GM23338 (cell line): ENCODE measurements at regions not wholly inside any gene's neighbourhood (a gene's known extent, or its start where the extent isn't known, plus 50 kb on each side); places are given as distances from the start of the nearest gene placed in this dataset.

Experiments used
- ATAC-seq: fragments of 200-7000 bp; cut with Tn5 transposase; 3 replicates; pipeline ENCODE4 v1.9.1; 2020
- DNase-seq: peaks from one replicate; pipeline ENCODE4 v3.0.0-alpha.2; 2015; ENCODE audit warnings: low spot score
- H2AFZ ChIP-seq: fragments of 200-600 bp; sonication (generic); 2 replicates; pipeline ENCODE4 v1.8.0; 2016; ENCODE audit warnings: antibody characterized with exemption, mild to moderate bottlenecking, moderate library complexity
- H3F3A ChIP-seq: fragments of 200-600 bp; sonication (generic); replicated peaks from 2 replicates; pipeline ENCODE4 v1.8.0; 2017; ENCODE audit warnings: antibody characterized with exemption, mixed run types, low read depth
- H3K27ac ChIP-seq: fragments of 200-600 bp; sonication (generic); 2 replicates; pipeline ENCODE4 v1.6.1; 2016; ENCODE audit warnings: low read depth
- H3K27me3 ChIP-seq: fragments of 200-600 bp; sonication (generic); 2 replicates; pipeline ENCODE4 v1.8.0; 2016; ENCODE audit warnings: mild to moderate bottlenecking, mixed run types, moderate library complexity; ENCODE audit not compliant: insufficient read depth
- H3K36me3 ChIP-seq: fragments of 200-600 bp; sonication (generic); 2 replicates; pipeline ENCODE4 v1.8.0; 2016; ENCODE audit warnings: mild to moderate bottlenecking; ENCODE audit not compliant: insufficient read depth
- H3K4me1 ChIP-seq: fragments of 200-600 bp; sonication (generic); 2 replicates; pipeline ENCODE4 v1.8.0; 2016; ENCODE audit warnings: mild to moderate bottlenecking, moderate library complexity; ENCODE audit not compliant: insufficient read depth
- H3K4me2 ChIP-seq: fragments of 200-600 bp; sonication (generic); 2 replicates; pipeline ENCODE4 v1.7.1; 2017; ENCODE audit warnings: mixed run types
- H3K4me3 ChIP-seq: fragments of 200-600 bp; sonication (generic); 2 replicates; pipeline ENCODE4 v1.6.1; 2016; ENCODE audit warnings: mixed run types
- H3K79me2 ChIP-seq: fragments of 200-600 bp; sonication (generic); replicated peaks from 2 replicates; pipeline ENCODE4 v1.8.0; 2017; ENCODE audit warnings: mild to moderate bottlenecking; ENCODE audit not compliant: insufficient read depth
- H3K9me2 ChIP-seq: fragments of 200-600 bp; sonication (generic); 2 replicates; pipeline ENCODE4 v1.8.0; 2017; ENCODE audit not compliant: insufficient read depth
- H4K20me1 ChIP-seq: fragments of 200-600 bp; sonication (generic); replicated peaks from 2 replicates; pipeline ENCODE4 v1.8.0; 2017; ENCODE audit warnings: mild to moderate bottlenecking; ENCODE audit not compliant: insufficient read depth
- H3K27ac Mint-ChIP-seq: 2 replicates; pipeline ENCODE4 v1.8.0; 2020; ENCODE audit warnings: inconsistent platforms, mild to moderate bottlenecking, moderate library complexity, mixed read lengths
- H3K27me3 Mint-ChIP-seq: 3 replicates; pipeline ENCODE4 v1.8.0; 2022; ENCODE audit warnings: low read depth, mild to moderate bottlenecking, moderate library complexity, mixed read lengths, inconsistent platforms; ENCODE audit not compliant: insufficient read depth, poor library complexity
- H3K36me3 Mint-ChIP-seq: 3 replicates; pipeline ENCODE4 v1.8.0; 2021; ENCODE audit warnings: low read depth, mild to moderate bottlenecking, inconsistent platforms, moderate library complexity, mixed read lengths
- H3K4me1 Mint-ChIP-seq: 3 replicates; pipeline ENCODE4 v1.8.0; 2020; ENCODE audit warnings: mild to moderate bottlenecking, inconsistent platforms, mixed read lengths
- H3K4me3 Mint-ChIP-seq: 3 replicates; pipeline ENCODE4 v1.8.0; 2021; ENCODE audit warnings: moderate library complexity, mild to moderate bottlenecking, inconsistent platforms, mixed read lengths
- H3K9me3 Mint-ChIP-seq: 3 replicates; pipeline ENCODE4 v1.8.0; 2020; ENCODE audit warnings: moderate library complexity, mild to moderate bottlenecking, inconsistent platforms, mixed read lengths
- CREB1 ChIP-seq: fragments of 250-450 bp; sonication (Bioruptor Pico); IDR thresholded peaks from 2 replicates; pipeline ENCODE4 v1.5.0; 2020; ENCODE audit warnings: low read depth, mild to moderate bottlenecking, moderate library complexity
- CTCF ChIP-seq, 2 experiments: fragments of 200-600 bp in 1 of 2; sonication (generic) in 1 of 2; conservative IDR thresholded peaks; 2 replicates each; pipeline versions ENCODE4 v1.5.1 to v1.6.1; 2016 to 2017; ENCODE audit warnings: antibody characterized with exemption in 2 of 2, low read depth in 2 of 2, mild to moderate bottlenecking in 2 of 2, moderate library complexity in 1 of 2
- ETS1 ChIP-seq: IDR thresholded peaks from 2 replicates; pipeline ENCODE4 v1.6.1; 2016; ENCODE audit warnings: antibody characterized with exemption
- EZH2 ChIP-seq: fragments of 200-600 bp; sonication (generic); IDR thresholded peaks from one replicate; pipeline ENCODE4 v1.8.0; 2017; ENCODE audit warnings: antibody characterized with exemption, mild to moderate bottlenecking, low read depth; ENCODE audit not compliant: unreplicated experiment
- EZH2phosphoT487 ChIP-seq: fragments of 200-600 bp; sonication (generic); IDR thresholded peaks from one replicate; pipeline ENCODE4 v1.8.1; 2018; ENCODE audit warnings: antibody characterized with exemption; ENCODE audit not compliant: unreplicated experiment
- JUNB ChIP-seq: IDR thresholded peaks from one replicate; pipeline ENCODE4 v1.6.1; 2016; ENCODE audit warnings: antibody characterized with exemption; ENCODE audit not compliant: unreplicated experiment
- NANOG ChIP-seq: IDR thresholded peaks from 2 replicates; pipeline ENCODE4 v1.6.1; 2016; ENCODE audit warnings: antibody characterized with exemption, borderline replicate concordance
- POLR2AphosphoS5 ChIP-seq: IDR thresholded peaks from 2 replicates; pipeline ENCODE4 v1.6.1; 2016; ENCODE audit warnings: antibody characterized with exemption, low read depth
- REST ChIP-seq: IDR thresholded peaks from one replicate; pipeline ENCODE4 v1.6.1; 2018; ENCODE audit warnings: antibody characterized with exemption; ENCODE audit not compliant: unreplicated experiment
- STAT1 ChIP-seq: IDR thresholded peaks from one replicate; pipeline ENCODE4 v1.6.1; 2016; ENCODE audit warnings: antibody characterized with exemption; ENCODE audit not compliant: unreplicated experiment
- ZNF114 ChIP-seq: fragments of 250-450 bp; sonication (Bioruptor Pico); IDR thresholded peaks from 2 replicates; pipeline ENCODE4 v1.5.0; 2020; ENCODE audit warnings: mild to moderate bottlenecking, moderate library complexity
- ZNF331 ChIP-seq: fragments of 250-450 bp; sonication (Bioruptor Pico); IDR thresholded peaks from 2 replicates; pipeline ENCODE4 v1.5.0; 2020; ENCODE audit warnings: low read depth, mild to moderate bottlenecking, moderate library complexity
- ZNF462 ChIP-seq: fragments of 250-450 bp; sonication (Bioruptor Pico); IDR thresholded peaks from 2 replicates; pipeline ENCODE4 v1.5.0; 2020; ENCODE audit warnings: mild to moderate bottlenecking, moderate library complexity

- H3K27me3 Mint-ChIP-seq = no peaks in the 10 kb centered on the region
- H3K4me1 Mint-ChIP-seq = no peaks in the 10 kb centered on the region
- Histone ChIP-seq H3K79me2 (no peaks in the 10 kb centered on the region), H3K36me3 (no peaks in the 10 kb centered on the region), H3K4me3 (no peak overlapping the region), H3K4me2 (no peak overlapping the region), H2AFZ (no peak overlapping the region), H3K27me3 (no peaks in the 10 kb centered on the region), H3F3A (no peaks in the 10 kb centered on the region), H3K27ac (no peak overlapping the region), H3K9me2 (no peaks in the 10 kb centered on the region), H4K20me1 (no peaks in the 10 kb centered on the region), H3K4me1 (no peaks in the 10 kb centered on the region)
- no peaks in the 10 kb centered on the region for H3K9me3 Mint-ChIP-seq
- no peak overlapping the region for H3K4me3 Mint-ChIP-seq
- ATAC-seq (no peak), DNase-seq (no peak)
- H3K36me3 Mint-ChIP-seq = no peaks in the 10 kb centered on the region
- TF ChIP-seq NANOG = no peak
- TF ChIP-seq ZNF462 (CRISPR knock-in tag) = no peak
- no peak for TF ChIP-seq CTCF (conservative IDR thresholded peaks at IDR 0.05; ENCODE audit: low read depth in 2 of 2)
- no peak for TF ChIP-seq ETS1
- no peak for TF ChIP-seq STAT1
- TF ChIP-seq EZH2 = no peak
- no peak for TF ChIP-seq ZNF114 (CRISPR knock-in tag)
- no peak for TF ChIP-seq REST
- no peak for TF ChIP-seq EZH2phosphoT487
- TF ChIP-seq ZNF331 (CRISPR knock-in tag) = no peak
- TF ChIP-seq POLR2AphosphoS5 = no peak
- TF ChIP-seq JUNB = no peak
- no peak for TF ChIP-seq CREB1 (CRISPR knock-in tag)
- H3K27ac Mint-ChIP-seq = no peak overlapping the region
Observed at GRCh38 chr11:28459912-28460311, 351.7 kb downstream of the METTL15 start.
